GM12878 (cell line): ENCODE measurements at regions not wholly inside any gene's neighbourhood (a gene's known extent, or its start where the extent isn't known, plus 50 kb on each side); places are given as distances from the start of the nearest gene placed in this dataset.

ENCODE experiments used
- ATAC-seq: fragments of 200-7000 bp; cut with Tn5 transposase; 3 replicates; pipeline ENCODE4 v1.9.1; 2020; ENCODE audit warnings: mild to moderate bottlenecking, moderate library complexity
- BruUV-seq: library from RNA; stranded (reverse); fragments of 400-500 nt; replicated peaks from 2 replicates; lab custom pipeline; 2021; lab: Mats Ljungman, UMichigan
- CTCF ChIA-PET: fragments of 300-600 bp; sonication (Branson Sonifier 250); formaldehyde crosslinking; extraction: SDS; loops from one replicate; lab custom pipeline; 2021; ENCODE audit warnings: inconsistent platforms; lab: Yijun Ruan, JAX
- POLR2A ChIA-PET: fragments of 350-600 bp; formaldehyde crosslinking; extraction: SDS; loops from one replicate; lab custom pipeline; 2021; ENCODE audit warnings: inconsistent platforms; lab: Charles Lee
- RAD21 ChIA-PET: fragments of 300-600 bp; sonication (Branson Sonifier 250); formaldehyde crosslinking; loops from one replicate; lab custom pipeline; 2023; ENCODE audit warnings: antibody characterized with exemption; ENCODE audit not compliant: unreplicated experiment; lab: Charles Lee
- SMC1A ChIA-PET: fragments of 300-600 bp; sonication (Branson Sonifier 250); formaldehyde crosslinking; loops from one replicate; lab custom pipeline; 2023; ENCODE audit not compliant: unreplicated experiment, uncharacterized antibody; lab: Charles Lee
- DNase-seq: peaks from one replicate; pipeline ENCODE4 v3.0.0-alpha.2; 2011; ENCODE audit warnings: low read depth, low spot score
- FAIRE-seq: peaks from 3 replicates; lab custom pipeline; 2011; peaks lifted over from hg19 to GRCh38; lab: Jason Lieb, UNC
- H2AFZ ChIP-seq: 2 replicates; pipeline ENCODE4 v1.6.0; 2011; ENCODE audit warnings: low read depth, low read length, control low read depth; ENCODE audit not compliant: control insufficient read depth
- H3K27ac ChIP-seq: 2 replicates; pipeline ENCODE4 v1.5.1; 2011; ENCODE audit warnings: control low read depth; ENCODE audit not compliant: control insufficient read depth, insufficient read depth
- H3K27me3 ChIP-seq, 2 experiments: replicated peaks in 1 of 2; 2 replicates each; pipeline versions ENCODE4 v1.6.0 to v1.6.1; 2011; ENCODE audit warnings: low read length in 1 of 2; ENCODE audit not compliant: control insufficient read depth in 2 of 2, insufficient read depth in 2 of 2
- H3K36me3 ChIP-seq, 2 experiments: 2 replicates each; pipeline ENCODE4 v1.5.1; 2011; ENCODE audit warnings: low read length in 1 of 2; ENCODE audit not compliant: control insufficient read depth in 2 of 2, insufficient read depth in 2 of 2
- H3K4me1 ChIP-seq: 2 replicates; pipeline ENCODE4 v1.6.1; 2011; ENCODE audit warnings: mild to moderate bottlenecking, low read length, moderate library complexity, mixed read lengths; ENCODE audit not compliant: control insufficient read depth, insufficient read depth
- H3K4me2 ChIP-seq: 2 replicates; pipeline ENCODE4 v1.6.0; 2011; ENCODE audit warnings: control low read depth; ENCODE audit not compliant: control insufficient read depth, insufficient read depth
- H3K4me3 ChIP-seq: fragments of 200-600 bp; sonication (generic); 2 replicates; pipeline ENCODE4 v1.5.1; 2016
- H3K79me2 ChIP-seq: 2 replicates; pipeline ENCODE4 v1.6.0; 2011; ENCODE audit warnings: low read length; ENCODE audit not compliant: control insufficient read depth, insufficient read depth
- H3K9ac ChIP-seq: 2 replicates; pipeline ENCODE4 v1.8.0; 2011; ENCODE audit warnings: low read length, control low read depth, mixed read lengths; ENCODE audit not compliant: control insufficient read depth, insufficient read depth
- H3K9me3 ChIP-seq: replicated peaks from 3 replicates; pipeline ENCODE4 v1.5.1; 2011; ENCODE audit warnings: mild to moderate bottlenecking, low read length; ENCODE audit not compliant: control insufficient read depth, insufficient read depth
- H4K20me1 ChIP-seq: 2 replicates; pipeline ENCODE4 v1.6.0; 2011; ENCODE audit not compliant: control insufficient read depth, insufficient read depth
- BHLHE40 ChIP-seq, 2 experiments: fragments of 450-650 bp in 1 of 2; IDR thresholded peaks; 2 replicates each; pipeline ENCODE4 v1.6.1; 2011 to 2017; ENCODE audit warnings: low read depth in 2 of 2, borderline replicate concordance in 1 of 2, improper control_type of control experiment in 1 of 2, low read length in 1 of 2, mild to moderate bottlenecking in 1 of 2
- CHD4 ChIP-seq: fragments of 200-600 bp; sonication (generic); IDR thresholded peaks from 2 replicates; pipeline ENCODE4 v1.6.1; 2016; ENCODE audit warnings: mild to moderate bottlenecking
- FOXK2 ChIP-seq: fragments of 450-650 bp; IDR thresholded peaks from 2 replicates; pipeline ENCODE4 v1.6.1; 2017; ENCODE audit warnings: mild to moderate bottlenecking, moderate library complexity
- HCFC1 ChIP-seq: fragments of 150-350 bp; IDR thresholded peaks from 2 replicates; pipeline ENCODE4 v1.6.1; 2014; ENCODE audit warnings: low read length
- JUNB ChIP-seq: IDR thresholded peaks from 2 replicates; pipeline ENCODE4 v1.6.1; 2016; ENCODE audit warnings: antibody characterized with exemption, mild to moderate bottlenecking
- MEF2A ChIP-seq: IDR thresholded peaks from 2 replicates; pipeline ENCODE4 v1.6.1; 2011; ENCODE audit warnings: low read depth, mild to moderate bottlenecking, low read length, moderate library complexity; ENCODE audit not compliant: insufficient read depth
- NBN ChIP-seq: fragments of 450-650 bp; IDR thresholded peaks from 2 replicates; pipeline ENCODE4 v1.6.1; 2016
- POLR2AphosphoS5 ChIP-seq: IDR thresholded peaks from 2 replicates; pipeline ENCODE4 v1.6.1; 2011; ENCODE audit warnings: mild to moderate bottlenecking, low read length, inconsistent platforms
- RB1 ChIP-seq: fragments of 450-650 bp; formaldehyde crosslinking; IDR thresholded peaks from 2 replicates; pipeline ENCODE4 v1.6.1; 2017; ENCODE audit warnings: mild to moderate bottlenecking, borderline replicate concordance
- RFX5 ChIP-seq: IDR thresholded peaks from 2 replicates; pipeline ENCODE4 v1.6.1; 2011; ENCODE audit warnings: low read depth, low read length, improper control_type of control experiment
- RUNX3 ChIP-seq: IDR thresholded peaks from 2 replicates; pipeline ENCODE4 v1.6.1; 2012; ENCODE audit warnings: low read length, inconsistent platforms
- SUZ12 ChIP-seq: fragments of 200-600 bp; sonication (generic); IDR thresholded peaks from one replicate; pipeline ENCODE4 v1.6.1; 2018; ENCODE audit warnings: antibody characterized with exemption, mild to moderate bottlenecking; ENCODE audit not compliant: unreplicated experiment
- ZNF217 ChIP-seq: fragments of 450-650 bp; IDR thresholded peaks from 2 replicates; pipeline ENCODE4 v1.6.1; 2017; ENCODE audit warnings: antibody characterized with exemption, mild to moderate bottlenecking
- WGBS: methylation state at CpG from one replicate; pipeline ENCODE4 v1.1.6; 2016; ENCODE audit warnings: low lambda C conversion rate; ENCODE audit not compliant: insufficient replicate concordance, insufficient coverage; ENCODE audit errors: missing lambda C conversion rate; 5-methylcytosine and 5-hydroxymethylcytosine counted together
- in situ Hi-C: fragments of 300-500 bp; cut with MboI; formaldehyde crosslinking; loops from 9 replicates; pipeline ENCODE4 v1.14.3; 2018; ENCODE audit warnings: mixed read lengths
- intact Hi-C: fragments of 100-400 bp; cut with micrococcal nuclease; formaldehyde crosslinking; loops from one replicate; pipeline ENCODE4 v1.14.2; 2022; ENCODE audit not compliant: unreplicated experiment
- TF ChIP-seq, protein P1 (sequence below): IDR thresholded peaks from 2 replicates; pipeline ENCODE4 v1.6.1; 2012; ENCODE audit warnings: low read depth, low read length, improper control_type of control experiment
- TF ChIP-seq, protein P2 (sequence below): IDR thresholded peaks from 2 replicates; pipeline ENCODE4 v1.6.1; 2011; ENCODE audit warnings: low read depth, low read length, improper control_type of control experiment, borderline replicate concordance
- TF ChIP-seq, protein P3 (sequence below): fragments of 450-650 bp; IDR thresholded peaks from 2 replicates; pipeline ENCODE4 v1.6.1; 2018; ENCODE audit warnings: borderline replicate concordance, mild to moderate bottlenecking; ENCODE audit not compliant: partially characterized antibody

DNA sequence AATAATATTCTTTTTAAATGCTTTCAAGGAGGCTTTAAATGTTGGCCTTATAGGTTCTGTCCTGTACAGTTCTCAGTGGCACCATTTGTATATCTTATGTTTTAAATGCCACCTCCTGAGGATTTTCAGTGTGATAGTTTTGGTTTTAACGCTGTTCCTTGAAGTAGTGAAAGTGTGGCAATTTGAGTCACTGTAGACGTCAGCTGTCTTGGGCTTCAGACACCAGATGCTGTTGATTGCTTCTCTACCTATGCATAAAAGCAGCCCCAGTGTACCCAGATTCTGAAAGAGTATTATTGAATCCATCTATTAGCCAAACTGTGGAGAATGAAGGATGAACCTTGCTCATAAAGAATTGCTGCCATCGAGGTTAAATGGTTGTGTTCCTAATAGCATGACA lies 316.8 kb upstream of the GBE1 start:
- WGBS, result 3% methylated on average over 3 of the region's 3 CpGs
- ChIA-PET SMC1A (no interaction called here), CTCF (no interaction called here), RAD21 (no interaction called here), POLR2A (no interaction called here)
- intact Hi-C loops, result no loop called here
- TF ChIP-seq RFX5 (no peak), MEF2A (no peak), BHLHE40 (IDR thresholded peaks at IDR 0.05; ENCODE audit: borderline replicate concordance in 1 of 2, low read depth in 2 of 2, low read length in 1 of 2) (no peak), RUNX3 (0 out of 2 replicates have a peak, but pooled peaks have one; percentile 5), NBN (no peak), JUNB (peak; percentile 32; the same call in 1 of the 2 replicates)
- TF ChIP-seq, protein P1, sequence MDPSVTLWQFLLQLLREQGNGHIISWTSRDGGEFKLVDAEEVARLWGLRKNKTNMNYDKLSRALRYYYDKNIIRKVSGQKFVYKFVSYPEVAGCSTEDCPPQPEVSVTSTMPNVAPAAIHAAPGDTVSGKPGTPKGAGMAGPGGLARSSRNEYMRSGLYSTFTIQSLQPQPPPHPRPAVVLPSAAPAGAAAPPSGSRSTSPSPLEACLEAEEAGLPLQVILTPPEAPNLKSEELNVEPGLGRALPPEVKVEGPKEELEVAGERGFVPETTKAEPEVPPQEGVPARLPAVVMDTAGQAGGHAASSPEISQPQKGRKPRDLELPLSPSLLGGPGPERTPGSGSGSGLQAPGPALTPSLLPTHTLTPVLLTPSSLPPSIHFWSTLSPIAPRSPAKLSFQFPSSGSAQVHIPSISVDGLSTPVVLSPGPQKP, result no peak
- FAIRE-seq (no peak), ATAC-seq (peak; percentile 71), DNase-seq (no peak)
- Histone ChIP-seq H2AFZ (no peak overlapping the region), H4K20me1 (no peaks in the 10 kb centered on the region), H3K4me1 (no peaks in the 10 kb centered on the region), H3K9me3 (no peaks in the 10 kb centered on the region), H3K79me2 (no peaks in the 10 kb centered on the region), H3K4me2 (no peak overlapping the region), H3K9ac (no peak overlapping the region), H3K4me3 (no peak overlapping the region), H3K27ac (no peak overlapping the region), H3K36me3 (no peaks in the 10 kb centered on the region), H3K27me3 (no peaks in the 10 kb centered on the region)
- no TSS peak for BruUV-seq
- in situ Hi-C loops, result no loop called here

DNA sequence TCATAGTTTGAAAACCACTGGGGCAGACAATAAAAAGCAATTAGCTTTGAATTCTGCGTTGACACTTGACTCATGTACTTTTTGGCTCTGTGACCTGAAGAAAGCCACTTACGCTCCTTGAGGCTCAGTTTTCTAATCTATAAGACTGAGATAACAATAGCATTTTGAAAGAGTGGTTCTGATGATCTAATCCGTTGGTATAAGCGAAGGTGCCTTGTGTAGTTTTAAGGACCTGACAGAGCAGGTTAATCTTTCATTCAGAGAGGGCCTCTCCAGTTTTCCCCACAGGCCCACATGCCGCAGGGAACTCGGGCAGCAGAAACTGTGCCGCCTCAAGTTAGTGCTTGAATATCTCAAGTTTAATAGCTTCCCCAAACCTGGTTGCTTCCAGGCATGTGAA lies 306.0 kb upstream of the GBE1 start:
- ChIA-PET CTCF (no interaction called here), RAD21 (no interaction called here), POLR2A (no interaction called here), SMC1A (no interaction called here)
- in situ Hi-C loops, result no loop called here
- H2AFZ ChIP-seq, result no peak overlapping the region
- DNase-seq (no peak), FAIRE-seq (no peak), ATAC-seq (no peak)
- no peaks in the 10 kb centered on the region for H3K4me1 ChIP-seq
- no peaks in the 10 kb centered on the region for H3K9me3 ChIP-seq
- no peak for TF ChIP-seq RB1
- no peak for TF ChIP-seq POLR2AphosphoS5
- TF ChIP-seq, protein P2, sequence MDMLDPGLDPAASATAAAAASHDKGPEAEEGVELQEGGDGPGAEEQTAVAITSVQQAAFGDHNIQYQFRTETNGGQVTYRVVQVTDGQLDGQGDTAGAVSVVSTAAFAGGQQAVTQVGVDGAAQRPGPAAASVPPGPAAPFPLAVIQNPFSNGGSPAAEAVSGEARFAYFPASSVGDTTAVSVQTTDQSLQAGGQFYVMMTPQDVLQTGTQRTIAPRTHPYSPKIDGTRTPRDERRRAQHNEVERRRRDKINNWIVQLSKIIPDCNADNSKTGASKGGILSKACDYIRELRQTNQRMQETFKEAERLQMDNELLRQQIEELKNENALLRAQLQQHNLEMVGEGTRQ, result no peak
- TF ChIP-seq SUZ12, result no peak
- TF ChIP-seq, protein P3, sequence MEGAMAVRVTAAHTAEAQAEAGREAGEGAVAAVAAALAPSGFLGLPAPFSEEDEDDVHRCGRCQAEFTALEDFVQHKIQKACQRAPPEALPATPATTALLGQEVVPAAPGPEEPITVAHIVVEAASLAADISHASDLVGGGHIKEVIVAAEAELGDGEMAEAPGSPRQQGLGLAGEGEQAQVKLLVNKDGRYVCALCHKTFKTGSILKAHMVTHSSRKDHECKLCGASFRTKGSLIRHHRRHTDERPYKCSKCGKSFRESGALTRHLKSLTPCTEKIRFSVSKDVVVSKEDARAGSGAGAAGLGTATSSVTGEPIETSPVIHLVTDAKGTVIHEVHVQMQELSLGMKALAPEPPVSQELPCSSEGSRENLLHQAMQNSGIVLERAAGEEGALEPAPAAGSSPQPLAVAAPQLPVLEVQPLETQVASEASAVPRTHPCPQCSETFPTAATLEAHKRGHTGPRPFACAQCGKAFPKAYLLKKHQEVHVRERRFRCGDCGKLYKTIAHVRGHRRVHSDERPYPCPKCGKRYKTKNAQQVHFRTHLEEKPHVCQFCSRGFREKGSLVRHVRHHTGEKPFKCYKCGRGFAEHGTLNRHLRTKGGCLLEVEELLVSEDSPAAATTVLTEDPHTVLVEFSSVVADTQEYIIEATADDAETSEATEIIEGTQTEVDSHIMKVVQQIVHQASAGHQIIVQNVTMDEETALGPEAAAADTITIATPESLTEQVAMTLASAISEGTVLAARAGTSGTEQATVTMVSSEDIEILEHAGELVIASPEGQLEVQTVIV, result no peak
- no peak for TF ChIP-seq RUNX3
- no peak for TF ChIP-seq FOXK2
- no peak for TF ChIP-seq ZNF217
- no peak for TF ChIP-seq CHD4
- TF ChIP-seq HCFC1, result no peak
- H3K27me3 ChIP-seq, result no peaks in the 10 kb centered on the region
- H3K4me3 ChIP-seq, result no peak overlapping the region
- H3K36me3 ChIP-seq, result no peaks in the 10 kb centered on the region
- intact Hi-C loops, result no loop called here
- no peaks in the 10 kb centered on the region for H4K20me1 ChIP-seq
- H3K9ac ChIP-seq, result no peak overlapping the region
- no peaks in the 10 kb centered on the region for H3K79me2 ChIP-seq
- H3K27ac ChIP-seq, result no peak overlapping the region
- 53% methylated on average over 7 of the region's 7 CpGs for WGBS
- no peak overlapping the region for H3K4me2 ChIP-seq
- BruUV-seq, result no TSS peak
